SH-SY5Y (cell line): ENCODE measurements at regions not wholly inside any gene's neighbourhood (a gene's known extent, or its start where the extent isn't known, plus 50 kb on each side); places are given as distances from the start of the nearest gene placed in this dataset.

Experiments used
- GATA2 ChIP-seq: IDR thresholded peaks from 2 replicates; pipeline ENCODE4 v1.6.1; 2011; ENCODE audit warnings: mild to moderate bottlenecking, low read depth, low read length
- GATA3 ChIP-seq: IDR thresholded peaks from 2 replicates; pipeline ENCODE4 v1.6.1; 2011; ENCODE audit warnings: low read depth, mild to moderate bottlenecking, low read length, moderate library complexity

GRCh38 chr6:44571510-44571909 lies 184.0 kb downstream of the CDC5L start:
- TF ChIP-seq GATA2 (no peak), GATA3 (no peak)
